GM04504 (cell line): ENCODE measurements at regions not wholly inside any gene's neighbourhood (a gene's known extent, or its start where the extent isn't known, plus 50 kb on each side); places are given as distances from the start of the nearest gene placed in this dataset.
A peak's percentile ranks its signal among the peaks of the same experiment; 100 is the strongest.
"Not testable (repeated sequence)": the region's sequence is repeated elsewhere in the genome, so short reads cannot be mapped to it uniquely, and the experiment has no call there.

Experiments
- DNase-seq: peaks from one replicate; pipeline ENCODE4 v3.0.0-alpha.2; 2012; ENCODE audit warnings: low read depth

DNA sequence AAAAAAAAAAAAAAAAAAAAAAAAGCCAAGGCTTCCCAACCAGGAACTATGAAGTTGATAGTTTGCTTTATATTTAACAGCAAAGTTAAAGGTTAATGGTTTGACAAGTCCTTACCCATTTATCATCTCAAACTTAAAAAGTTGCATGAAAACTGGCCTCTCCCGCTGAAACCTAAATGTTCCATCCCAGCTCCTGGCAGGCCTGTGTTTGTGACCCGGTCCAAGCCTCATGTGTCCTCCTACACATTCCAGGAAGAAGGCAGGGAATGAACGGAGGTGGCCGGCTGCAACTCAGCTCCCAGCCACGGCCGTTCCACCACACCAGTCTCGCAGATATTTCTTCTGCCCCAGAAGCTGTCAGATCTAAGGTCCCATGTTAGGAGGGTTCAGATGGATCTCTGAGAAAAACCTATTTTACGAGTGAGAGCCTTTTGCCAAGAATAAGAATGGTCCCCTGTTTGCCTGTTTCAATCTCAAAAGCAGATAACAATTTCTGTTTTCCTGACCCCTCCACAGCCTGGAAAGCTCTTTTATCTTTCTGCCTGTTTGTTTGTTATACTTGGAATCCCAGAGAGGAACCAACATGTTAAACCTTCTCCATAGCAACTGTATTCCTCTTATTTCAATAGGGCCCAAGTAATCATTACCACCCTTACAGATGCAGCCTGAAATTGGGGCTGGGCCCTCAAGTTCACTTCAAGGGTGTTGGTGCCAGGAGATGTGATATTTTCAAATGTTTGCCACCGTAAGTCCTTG is 56.5 kb downstream of the KCTD12 start:
- no peak for DNase-seq

DNA sequence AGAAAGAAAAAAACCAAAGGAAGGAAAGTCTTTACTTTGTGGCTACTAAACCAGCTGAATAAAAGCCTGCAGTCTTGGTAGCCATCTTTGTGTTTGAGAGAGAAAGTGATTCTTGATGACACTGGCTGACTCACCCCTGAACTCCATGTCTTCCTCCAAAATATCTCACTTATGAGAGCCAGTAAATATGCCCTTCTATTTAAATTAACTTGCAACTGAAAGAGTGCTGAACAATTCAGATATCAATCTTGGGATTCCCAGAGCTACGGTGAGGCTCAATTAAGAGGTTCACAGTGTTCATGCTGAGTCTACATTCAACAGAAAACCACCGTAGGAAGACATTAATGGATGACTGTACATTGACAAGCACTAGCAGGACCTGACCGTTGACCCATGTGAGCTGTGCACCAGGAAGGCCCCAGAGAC is 57.9 kb downstream of the KCTD12 start:
- no peak for DNase-seq

DNA sequence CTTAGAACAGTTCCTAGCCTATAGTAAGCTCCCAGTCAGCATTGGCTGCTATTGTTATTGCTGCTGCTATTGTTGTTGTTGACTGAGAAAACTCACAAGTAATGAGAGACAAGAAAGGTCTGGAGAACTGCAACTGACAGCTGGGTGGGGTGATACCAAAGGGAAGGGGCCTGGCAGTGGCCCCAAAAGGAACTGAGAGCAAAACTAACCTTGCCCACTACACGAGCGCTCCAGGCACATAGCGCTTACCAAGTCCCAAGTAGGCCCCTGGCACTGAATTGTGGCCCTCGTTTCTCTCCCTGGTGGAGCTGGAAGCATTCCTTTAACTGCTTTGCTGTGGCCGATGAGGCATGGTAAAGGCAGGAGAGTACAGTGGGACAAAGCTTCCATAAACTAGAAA is 59.7 kb downstream of the KCTD12 start:
- DNase-seq, result no peak

DNA sequence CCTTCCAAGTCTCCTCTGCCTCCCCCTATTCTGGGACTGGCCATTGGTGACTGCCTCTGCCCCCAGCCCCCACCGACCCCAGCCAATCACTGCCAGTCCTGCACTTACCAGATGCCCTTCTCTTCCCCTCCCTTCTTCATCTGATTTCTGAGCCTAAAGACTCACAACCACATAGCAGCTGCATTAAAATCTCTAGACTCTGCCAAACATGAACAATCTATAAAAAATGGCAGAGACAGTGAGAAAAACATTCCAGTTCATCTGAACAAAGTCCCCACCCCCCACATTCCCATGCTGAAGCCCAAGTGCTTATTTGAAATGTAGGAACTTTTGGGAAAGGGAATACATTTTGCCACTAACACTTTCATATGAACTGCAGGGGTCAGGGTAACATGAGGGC is 60.8 kb downstream of the KCTD12 start:
- no peak for DNase-seq

DNA sequence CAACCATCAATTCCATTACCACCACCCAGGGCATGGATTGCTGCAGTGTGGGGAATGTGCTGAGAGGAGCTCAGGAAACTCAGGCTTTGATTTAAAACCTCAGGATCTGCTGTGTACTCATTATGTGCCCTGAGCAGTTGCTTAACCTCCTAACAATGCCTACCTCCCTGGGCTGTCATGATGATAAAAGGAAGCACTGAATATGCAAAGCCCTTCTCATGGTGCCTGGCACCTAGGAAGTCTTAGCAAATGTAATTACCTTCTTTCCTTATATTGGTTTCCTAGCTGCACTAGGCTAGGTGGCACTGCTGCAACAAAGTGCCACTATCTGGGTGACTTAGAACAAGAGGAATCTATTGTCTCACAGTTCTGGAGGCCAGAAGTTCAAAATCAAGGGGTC is 62.2 kb downstream of the KCTD12 start:
- no peak for DNase-seq

DNA sequence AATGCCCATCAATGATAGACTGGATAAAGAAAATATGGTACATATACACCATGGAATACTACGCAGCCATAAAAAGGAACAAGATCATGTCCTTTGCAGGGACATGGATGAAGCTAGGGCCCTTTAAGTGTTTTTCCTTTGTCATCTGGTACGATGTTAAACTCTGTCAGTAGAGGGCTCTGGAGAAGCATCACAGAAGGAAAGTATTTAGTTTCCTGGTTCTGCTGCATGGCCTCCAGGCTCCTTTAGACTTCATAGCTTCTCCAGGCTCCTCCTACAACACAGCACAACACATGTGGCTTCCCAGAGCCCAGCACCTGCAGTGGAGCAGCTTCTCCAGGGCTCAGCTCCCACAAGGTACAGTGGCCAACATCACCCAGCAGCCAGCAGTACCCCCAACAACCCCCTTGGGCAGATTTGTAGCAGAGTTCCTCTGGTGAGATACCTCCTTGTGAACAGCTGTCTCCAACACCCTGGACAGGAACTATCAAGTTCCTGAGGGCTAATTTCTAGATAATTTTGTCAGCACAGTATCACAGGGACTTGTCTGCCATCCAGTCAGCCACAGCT is 63.4 kb downstream of the KCTD12 start:
- DNase-seq, result peak; percentile 40

DNA sequence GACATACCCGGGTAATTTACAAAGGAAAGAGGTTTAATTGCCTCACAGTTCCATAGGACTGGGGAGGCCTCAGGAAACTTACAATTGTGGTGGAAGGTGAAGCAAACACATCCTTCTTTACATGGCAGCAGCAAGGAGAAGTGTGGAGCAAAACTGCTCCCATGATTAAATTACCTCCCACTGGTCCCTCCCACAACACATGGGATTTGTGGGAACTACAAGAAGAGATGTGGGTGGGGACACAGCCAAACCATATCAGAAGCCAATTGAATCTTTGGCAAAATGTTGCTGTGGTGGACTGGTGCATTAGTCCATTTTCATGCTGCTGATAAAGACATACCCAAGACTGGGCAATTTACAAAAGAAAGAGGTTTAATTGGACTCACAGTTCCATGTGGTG is 65.0 kb downstream of the KCTD12 start:
- not testable (repeated sequence) for DNase-seq

DNA sequence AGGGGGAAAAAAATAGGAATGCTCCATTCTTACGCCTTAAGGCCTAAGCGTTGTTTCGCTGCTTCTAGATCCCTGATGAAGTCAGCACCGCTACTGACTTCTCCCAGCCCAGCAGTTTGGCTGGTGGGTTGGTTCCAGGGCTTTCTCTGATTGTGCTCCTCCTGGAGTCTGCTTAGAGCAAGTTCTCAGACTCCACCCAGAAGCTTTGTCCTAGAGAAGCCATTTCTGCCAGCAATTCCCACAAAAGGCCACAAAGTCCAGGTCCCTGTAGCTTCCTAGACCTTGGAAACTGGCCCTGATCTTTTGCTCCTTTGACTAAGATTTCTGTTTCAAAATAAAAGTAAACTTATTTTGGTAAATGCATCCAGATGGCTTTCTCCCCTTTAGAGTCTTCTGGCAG is 65.4 kb downstream of the KCTD12 start:
- DNase-seq, result peak; percentile 46

DNA sequence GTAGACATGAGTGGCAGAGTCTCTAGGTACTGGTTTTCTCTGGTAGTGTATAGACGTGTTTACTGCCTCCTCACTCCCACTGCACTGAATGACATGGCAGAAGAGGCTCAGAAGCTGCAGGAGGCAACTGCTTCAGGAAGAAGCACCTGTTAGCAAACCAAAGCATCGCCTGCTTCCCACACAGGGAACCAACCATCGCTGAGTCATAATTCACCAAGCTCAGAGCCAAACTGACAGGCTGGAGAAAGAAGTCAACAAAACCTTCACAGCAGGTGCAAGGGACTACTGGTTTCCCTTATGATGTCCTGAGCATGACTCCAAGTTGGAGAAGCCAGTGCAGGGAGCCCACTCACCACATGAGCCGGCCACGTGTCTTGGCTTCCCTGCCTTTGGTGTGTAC is 69.8 kb downstream of the KCTD12 start:
- no peak for DNase-seq

DNA sequence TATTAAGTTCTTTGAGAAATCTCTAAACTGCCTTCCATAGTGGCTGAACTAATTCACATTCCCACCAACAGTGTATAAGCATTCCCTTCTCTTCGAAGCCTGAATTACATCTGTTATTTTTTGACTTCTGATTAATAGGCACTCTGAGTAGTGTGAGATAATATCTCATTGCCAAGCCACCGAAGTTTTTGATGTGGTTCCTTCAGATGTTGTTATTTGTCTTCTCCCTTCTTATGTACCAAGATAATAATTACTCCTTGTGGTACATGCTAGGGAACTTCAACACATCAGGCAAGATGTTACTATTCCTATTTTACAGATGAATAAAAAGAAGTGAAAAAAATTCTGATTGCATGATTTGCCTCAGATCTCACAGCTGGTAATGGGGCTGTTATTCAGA is 70.9 kb downstream of the KCTD12 start:
- DNase-seq, result no peak

DNA sequence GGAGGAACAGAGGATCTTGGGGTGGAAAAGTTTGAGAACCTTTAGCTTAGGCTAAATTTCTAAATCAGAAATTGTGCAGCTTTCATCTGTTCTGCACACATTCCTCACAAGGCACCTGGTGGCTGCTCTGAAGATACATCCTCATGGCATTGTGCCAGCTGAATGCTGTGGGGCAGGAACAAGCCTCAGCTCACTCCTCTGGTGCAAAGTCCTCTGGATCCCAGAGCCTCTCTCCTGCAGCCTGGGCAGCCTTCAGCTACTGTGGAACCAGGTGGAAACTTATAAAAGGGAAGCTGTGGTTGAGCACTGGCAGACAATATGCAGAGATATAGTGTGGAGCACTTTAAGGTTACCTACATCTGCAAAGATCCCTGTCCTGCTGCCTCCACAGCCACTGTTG is 72.3 kb downstream of the KCTD12 start:
- no peak for DNase-seq

DNA sequence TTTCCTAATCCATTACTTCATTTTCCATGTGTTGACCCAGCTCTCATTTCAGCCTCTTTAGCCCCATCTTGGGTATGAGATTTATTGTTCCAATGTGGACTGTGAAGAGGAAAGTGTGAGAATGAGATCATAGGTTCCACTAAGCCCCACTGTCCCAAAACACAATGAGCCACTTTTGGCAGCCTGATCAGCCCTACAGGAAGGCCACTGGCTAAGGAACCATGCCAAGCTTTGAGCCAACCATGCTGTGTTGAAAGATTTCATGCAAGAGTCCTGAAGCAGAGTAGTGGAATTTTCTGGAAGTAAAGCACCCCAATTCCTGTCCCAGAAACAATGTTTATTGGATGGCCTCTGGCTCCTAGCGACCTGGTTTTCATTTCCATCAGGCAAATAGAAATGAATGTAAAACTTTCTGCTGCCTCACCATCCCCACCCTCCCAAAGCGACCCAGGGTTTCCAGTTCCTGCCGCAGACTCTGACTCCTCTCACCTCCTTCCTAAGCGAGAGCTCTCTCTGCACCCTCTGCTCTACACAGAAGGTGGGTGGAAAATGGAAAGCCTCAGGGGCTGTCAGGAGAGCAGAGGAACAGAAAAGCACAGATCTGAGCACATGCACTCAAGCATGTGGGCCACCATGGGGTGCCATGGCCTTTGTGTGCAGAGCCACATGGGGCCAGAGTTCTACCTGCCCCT is 73.1 kb downstream of the KCTD12 start:
- peak; percentile 72 for DNase-seq

DNA sequence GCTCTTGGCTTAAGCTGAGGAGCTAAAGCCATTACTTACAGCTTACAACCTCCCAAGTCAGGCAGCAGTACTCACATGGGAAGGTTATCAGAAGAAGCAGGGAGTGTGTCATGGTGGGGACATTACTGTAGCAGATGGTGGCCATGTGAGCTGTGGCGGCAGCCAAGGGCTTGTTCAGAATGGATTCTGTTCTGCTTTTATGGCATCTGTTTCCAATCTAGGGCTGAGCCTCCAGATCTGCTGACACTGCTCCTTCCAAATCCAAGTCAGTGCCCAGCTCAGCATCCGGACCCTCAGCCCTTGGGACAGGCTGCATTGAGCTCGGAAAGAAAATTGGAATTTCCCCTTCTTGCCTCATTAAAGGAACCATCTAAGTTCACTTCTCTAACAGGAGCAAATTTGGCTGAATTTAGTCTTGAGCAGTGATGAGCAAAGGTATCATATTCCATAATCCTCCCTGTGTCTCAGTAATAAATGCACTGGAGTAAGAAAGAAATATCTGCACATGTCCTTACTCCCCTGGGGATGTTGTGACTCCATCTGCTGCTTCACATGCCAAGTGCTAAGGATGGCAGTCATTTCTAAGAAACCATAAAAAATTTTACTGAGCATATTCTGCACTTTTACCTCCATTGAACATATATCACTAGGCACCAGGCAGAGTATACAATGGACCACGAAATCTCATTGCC is 73.9 kb downstream of the KCTD12 start:
- DNase-seq, result peak; percentile 78

DNA sequence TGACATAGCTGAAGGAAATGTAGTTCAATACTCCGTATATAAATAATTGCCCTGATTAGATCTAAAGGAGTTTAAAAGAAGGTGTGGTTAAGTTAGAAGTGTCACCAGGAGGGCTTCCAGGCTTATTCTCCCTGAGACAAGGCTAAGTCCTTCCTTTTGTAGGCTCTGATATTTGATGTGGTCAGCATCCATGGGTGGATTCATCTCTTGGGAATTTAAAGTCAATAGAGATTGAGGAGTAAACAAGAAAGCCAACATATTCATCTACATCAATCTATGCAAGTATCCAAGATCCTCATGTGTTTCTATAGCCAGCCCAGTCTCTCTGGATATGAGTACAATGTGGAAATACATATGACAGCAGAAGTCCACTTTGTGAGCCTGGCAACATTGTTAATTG is 76.8 kb downstream of the KCTD12 start:
- no peak for DNase-seq

DNA sequence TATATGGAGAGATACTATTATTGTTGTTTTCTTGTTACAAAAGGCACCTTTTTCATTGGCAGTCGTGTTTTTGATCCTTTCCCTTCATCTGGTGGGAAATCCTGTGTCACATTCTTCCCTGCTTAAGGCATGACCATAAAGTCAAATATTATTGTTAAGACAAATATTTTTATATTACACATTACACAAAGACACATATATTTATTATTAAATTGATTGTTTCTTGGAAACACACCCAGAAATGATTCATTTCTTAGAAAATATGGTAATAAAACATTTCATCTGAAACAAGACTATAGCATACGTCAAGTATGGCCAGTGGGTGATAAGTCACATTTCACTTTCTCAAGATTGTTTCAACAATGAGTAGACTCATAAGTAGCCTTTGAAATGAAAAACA is 77.3 kb downstream of the KCTD12 start:
- DNase-seq, result no peak

DNA sequence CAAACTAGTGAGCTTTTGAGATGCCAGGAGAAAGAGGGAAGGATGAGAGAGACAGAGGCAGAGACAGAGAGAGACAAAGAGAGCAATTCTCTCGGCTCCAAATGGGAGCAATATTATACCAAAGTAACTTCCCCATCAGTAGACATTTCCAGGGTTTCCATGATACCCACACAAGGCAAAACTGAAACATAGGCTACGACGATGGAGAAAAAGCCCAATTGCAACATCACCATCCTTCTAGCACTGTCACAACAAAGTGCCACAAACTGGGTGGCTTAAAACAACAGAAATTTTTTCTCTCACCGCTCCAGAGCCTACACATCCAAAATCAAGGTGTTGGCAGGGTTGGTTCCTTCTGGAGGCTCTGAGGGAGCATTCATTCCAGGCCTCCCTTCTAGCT is 81.4 kb downstream of the KCTD12 start:
- DNase-seq, result no peak

DNA sequence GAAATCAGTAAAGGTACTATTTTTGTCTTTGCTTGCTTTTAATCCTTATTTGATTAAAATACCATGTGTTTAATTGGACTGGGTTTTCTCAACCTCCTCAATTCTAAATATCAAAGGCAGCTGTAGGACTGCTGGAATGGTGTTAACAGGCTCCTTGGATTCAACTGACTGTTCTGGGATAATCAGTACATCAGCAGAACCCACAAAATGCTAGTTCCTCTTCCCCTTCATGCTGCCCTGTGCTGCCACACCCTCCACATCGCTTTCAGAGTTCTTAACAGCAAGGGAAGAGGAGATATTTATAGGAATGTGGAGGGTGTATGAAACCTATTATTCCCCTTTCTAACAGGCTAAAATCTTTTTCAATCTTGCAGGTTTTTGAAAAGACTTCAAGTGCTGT is 82.4 kb downstream of the KCTD12 start:
- DNase-seq, result no peak

DNA sequence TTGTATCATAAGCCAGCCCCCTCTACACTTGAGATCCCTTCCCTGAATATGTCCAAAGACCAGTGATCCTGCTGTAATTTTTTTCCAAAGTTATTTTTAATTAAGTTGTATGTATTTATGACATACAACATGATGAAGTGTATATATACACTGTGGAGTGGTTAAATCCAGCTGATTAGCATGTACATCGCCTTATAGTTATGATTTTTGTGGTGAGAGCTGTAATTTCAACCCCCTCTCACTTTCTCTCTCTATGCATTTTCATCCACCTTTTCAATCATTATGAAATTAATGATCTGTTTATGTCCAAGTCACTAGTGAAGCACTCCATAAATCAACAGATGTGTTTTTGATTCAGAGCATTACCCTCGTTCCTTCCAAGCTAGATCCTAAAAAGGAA is 85.3 kb downstream of the KCTD12 start:
- DNase-seq, result no peak

DNA sequence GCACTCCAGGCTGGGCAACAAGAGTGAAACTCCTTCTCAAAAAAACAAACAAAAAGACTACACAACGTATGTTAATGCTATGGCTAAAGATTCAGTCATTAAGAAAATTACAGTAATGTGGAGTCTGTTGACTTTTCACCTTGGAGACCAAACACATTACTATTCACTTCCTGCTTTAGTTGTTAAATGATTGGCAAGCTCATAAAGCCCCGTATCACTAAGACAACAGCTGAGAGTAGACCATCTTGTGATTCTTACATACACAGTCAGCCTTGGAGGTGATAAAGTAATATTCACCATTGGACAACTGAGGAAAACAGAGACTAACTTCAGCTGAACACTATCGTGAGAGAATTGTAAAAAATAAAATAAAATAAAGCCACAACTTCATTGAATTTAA is 86.5 kb downstream of the KCTD12 start:
- no peak for DNase-seq

DNA sequence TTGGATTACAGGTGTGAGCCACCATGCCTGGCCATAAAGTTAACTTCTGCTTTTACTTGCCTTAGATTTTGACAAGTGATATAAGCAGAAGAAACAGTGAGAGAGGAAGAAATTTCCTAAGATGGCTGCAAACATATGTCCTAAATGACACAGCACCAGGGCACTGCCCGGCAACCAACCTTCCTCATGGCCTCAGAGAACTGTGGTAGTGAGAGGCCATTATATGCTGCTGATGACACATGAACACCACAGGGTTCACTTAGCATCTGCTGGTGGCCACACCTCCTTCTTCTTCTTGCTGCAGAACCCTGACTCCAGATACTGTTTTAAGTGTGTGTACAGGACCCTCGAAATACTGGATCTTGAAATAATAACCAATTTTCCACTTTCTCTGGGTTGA is 88.2 kb downstream of the KCTD12 start:
- no peak for DNase-seq

DNA sequence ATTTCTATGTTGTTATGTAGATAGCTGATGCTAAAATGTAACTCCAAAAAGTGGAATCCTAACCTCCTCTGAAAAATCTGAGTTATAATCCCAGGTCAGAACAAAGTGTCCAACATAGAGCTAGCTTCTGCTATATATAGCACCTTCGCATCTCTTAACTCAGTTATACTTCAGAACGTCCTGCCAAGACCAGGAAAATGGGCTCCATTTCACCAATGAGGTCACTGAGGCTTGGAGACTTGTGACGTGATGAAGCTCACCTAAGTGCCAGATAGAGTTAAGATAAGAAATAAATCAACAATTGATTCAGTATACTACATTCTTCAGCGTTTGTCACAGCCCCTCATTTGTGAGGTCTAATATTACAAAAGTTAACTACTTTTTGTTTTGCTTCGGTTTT is 88.8 kb downstream of the KCTD12 start:
- no peak for DNase-seq

DNA sequence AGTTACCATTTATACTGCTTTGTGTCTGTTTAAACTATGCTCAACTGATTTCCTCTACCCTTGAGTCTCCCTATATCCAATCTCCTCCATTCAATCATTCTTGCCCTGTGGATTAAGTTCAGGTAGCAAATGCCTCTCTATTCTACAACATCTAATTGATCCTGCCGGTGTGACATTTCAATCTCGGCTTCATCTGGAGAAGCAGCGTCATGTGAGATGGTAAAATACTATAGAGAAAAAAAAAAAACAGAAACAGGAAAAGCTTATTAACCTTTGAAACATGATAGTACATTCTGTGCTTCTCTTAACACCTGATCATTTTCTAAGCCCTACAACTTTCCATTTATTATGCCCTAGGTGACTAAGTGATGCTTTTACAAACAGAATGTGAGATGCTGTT is 89.4 kb downstream of the KCTD12 start:
- DNase-seq, result no peak
